Ovary (tissue), 3 donors: ENCODE measurements at regions not wholly inside any gene's neighbourhood (a gene's known extent, or its start where the extent isn't known, plus 50 kb on each side); places are given as distances from the start of the nearest gene placed in this dataset.

Experiments
- EP300 ChIP-seq: sonication (generic); formaldehyde crosslinking; IDR thresholded peaks from one replicate; pipeline ENCODE4 v1.6.1; 2017; ENCODE audit warnings: antibody characterized with exemption
- POLR2A ChIP-seq: fragments of 450-650 bp; IDR thresholded peaks from one replicate; pipeline ENCODE4 v1.6.1; 2017; ENCODE audit warnings: antibody characterized with exemption, mild to moderate bottlenecking, moderate library complexity
- TF ChIP-seq, protein P1 (sequence below), 3 donors: fragments of 450-650 bp in 2 of 3; fragments of 200-600 bp in 1 of 3; IDR thresholded peaks; one replicate each; pipeline versions ENCODE4 v1.5.1 to v1.8.0; 2016 to 2022; ENCODE audit warnings: antibody characterized with exemption in 3 of 3, mild to moderate bottlenecking in 1 of 3
- donor health status: DM: no; HTN: no; CAD: no.

DNA sequence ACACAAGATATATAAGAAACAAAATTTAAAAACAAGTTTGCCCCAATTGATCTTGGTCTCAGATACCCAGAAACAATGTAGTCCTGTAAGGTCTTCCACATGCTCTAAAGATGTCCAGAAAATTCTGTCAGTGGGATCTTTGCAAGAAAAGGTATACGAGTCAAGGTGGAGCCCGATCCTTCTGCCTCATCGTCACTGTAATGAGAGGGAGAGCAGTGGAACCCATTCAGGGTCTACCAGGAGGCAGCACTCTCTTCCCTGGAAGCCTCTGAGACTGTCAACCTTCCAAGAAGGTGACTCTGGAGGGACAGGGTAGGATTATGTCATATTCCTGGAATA lies 112.8 kb downstream of the JCAD start:
- TF ChIP-seq, protein P1, sequence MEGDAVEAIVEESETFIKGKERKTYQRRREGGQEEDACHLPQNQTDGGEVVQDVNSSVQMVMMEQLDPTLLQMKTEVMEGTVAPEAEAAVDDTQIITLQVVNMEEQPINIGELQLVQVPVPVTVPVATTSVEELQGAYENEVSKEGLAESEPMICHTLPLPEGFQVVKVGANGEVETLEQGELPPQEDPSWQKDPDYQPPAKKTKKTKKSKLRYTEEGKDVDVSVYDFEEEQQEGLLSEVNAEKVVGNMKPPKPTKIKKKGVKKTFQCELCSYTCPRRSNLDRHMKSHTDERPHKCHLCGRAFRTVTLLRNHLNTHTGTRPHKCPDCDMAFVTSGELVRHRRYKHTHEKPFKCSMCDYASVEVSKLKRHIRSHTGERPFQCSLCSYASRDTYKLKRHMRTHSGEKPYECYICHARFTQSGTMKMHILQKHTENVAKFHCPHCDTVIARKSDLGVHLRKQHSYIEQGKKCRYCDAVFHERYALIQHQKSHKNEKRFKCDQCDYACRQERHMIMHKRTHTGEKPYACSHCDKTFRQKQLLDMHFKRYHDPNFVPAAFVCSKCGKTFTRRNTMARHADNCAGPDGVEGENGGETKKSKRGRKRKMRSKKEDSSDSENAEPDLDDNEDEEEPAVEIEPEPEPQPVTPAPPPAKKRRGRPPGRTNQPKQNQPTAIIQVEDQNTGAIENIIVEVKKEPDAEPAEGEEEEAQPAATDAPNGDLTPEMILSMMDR (IDR thresholded peaks at IDR 0.05) = no peak
- TF ChIP-seq EP300 = no peak
- TF ChIP-seq POLR2A = no peak
